ENCODE measurements at regions not wholly inside any gene's neighbourhood (a gene's known extent, or its start where the extent isn't known, plus 50 kb on each side); places are given as distances from the start of the nearest gene placed in this dataset.

- DNase-seq (ENCODE audit: low spot score), result no peak
- no peak for TF ChIP-seq CTCF (IDR thresholded peaks at IDR 0.05; ENCODE audit: extremely low read depth, missing control alignments)
Measured at GRCh38 chr13:31064636-31065035, 97.1 kb downstream of the HSPH1 start.

- TF ChIP-seq CTCF (IDR thresholded peaks at IDR 0.05; ENCODE audit: extremely low read depth, missing control alignments), result no peak
- no peak for DNase-seq (ENCODE audit: low spot score)
Measured at GRCh38 chr13:31063772-31064171, 97.9 kb downstream of the HSPH1 start.

GRCh38 chr13:31060655-31061054 lies 101.0 kb downstream of the HSPH1 start:
- TF ChIP-seq CTCF (IDR thresholded peaks at IDR 0.05; ENCODE audit: extremely low read depth, missing control alignments), result no peak

GRCh38 chr13:31060220-31060619 lies 101.5 kb downstream of the HSPH1 start:
- DNase-seq (ENCODE audit: low spot score), result no peak
- TF ChIP-seq CTCF (IDR thresholded peaks at IDR 0.05; ENCODE audit: extremely low read depth, missing control alignments), result no peak

More at GRCh38 chr13:31060655-31061054, 101.0 kb downstream of the HSPH1 start:
- no peak for DNase-seq (ENCODE audit: low spot score)

GRCh38 chr13:31057403-31058033 lies 104.2 kb downstream of the HSPH1 start:
- TF ChIP-seq CTCF (IDR thresholded peaks at IDR 0.05; ENCODE audit: extremely low read depth, missing control alignments), result no peak
- DNase-seq (ENCODE audit: low spot score), result no peak

GRCh38 chr13:31056644-31057271 lies 104.9 kb downstream of the HSPH1 start:
- TF ChIP-seq CTCF (IDR thresholded peaks at IDR 0.05; ENCODE audit: extremely low read depth, missing control alignments), result no peak

GRCh38 chr13:31055589-31055988 lies 106.1 kb downstream of the HSPH1 start:
- no peak for TF ChIP-seq CTCF (IDR thresholded peaks at IDR 0.05; ENCODE audit: extremely low read depth, missing control alignments)
- no peak for DNase-seq (ENCODE audit: low spot score)

More at GRCh38 chr13:31056644-31057271, 104.9 kb downstream of the HSPH1 start:
- no peak for DNase-seq (ENCODE audit: low spot score)
